SK-N-SH treated with all-trans-retinoic acid at 6 μM for 48 hours (cell line): ENCODE measurements at regions not wholly inside any gene's neighbourhood (a gene's known extent, or its start where the extent isn't known, plus 50 kb on each side); places are given as distances from the start of the nearest gene placed in this dataset.

Experiments
- RARB ChIP-seq: fragments of 250-450 bp; sonication (Bioruptor Pico); IDR thresholded peaks from 2 replicates; pipeline ENCODE4 v1.8.0; 2021; ENCODE audit warnings: mild to moderate bottlenecking, moderate library complexity
- TF ChIP-seq, protein P1 (sequence below): fragments of 250-450 bp; sonication (Bioruptor Pico); IDR thresholded peaks from 2 replicates; pipeline ENCODE4 v1.8.0; 2021; ENCODE audit warnings: low read depth, mild to moderate bottlenecking, moderate library complexity, borderline replicate concordance
- TF ChIP-seq, protein P2 (sequence below): fragments of 250-450 bp; sonication (Bioruptor Pico); IDR thresholded peaks from 2 replicates; pipeline ENCODE4 v1.5.0; 2020; ENCODE audit warnings: mild to moderate bottlenecking, moderate library complexity
- TF ChIP-seq, protein P3 (sequence below): fragments of 250-450 bp; sonication (Bioruptor Pico); IDR thresholded peaks from 2 replicates; pipeline ENCODE4 v1.8.0; 2020; ENCODE audit warnings: mild to moderate bottlenecking, moderate library complexity, borderline replicate concordance

DNA sequence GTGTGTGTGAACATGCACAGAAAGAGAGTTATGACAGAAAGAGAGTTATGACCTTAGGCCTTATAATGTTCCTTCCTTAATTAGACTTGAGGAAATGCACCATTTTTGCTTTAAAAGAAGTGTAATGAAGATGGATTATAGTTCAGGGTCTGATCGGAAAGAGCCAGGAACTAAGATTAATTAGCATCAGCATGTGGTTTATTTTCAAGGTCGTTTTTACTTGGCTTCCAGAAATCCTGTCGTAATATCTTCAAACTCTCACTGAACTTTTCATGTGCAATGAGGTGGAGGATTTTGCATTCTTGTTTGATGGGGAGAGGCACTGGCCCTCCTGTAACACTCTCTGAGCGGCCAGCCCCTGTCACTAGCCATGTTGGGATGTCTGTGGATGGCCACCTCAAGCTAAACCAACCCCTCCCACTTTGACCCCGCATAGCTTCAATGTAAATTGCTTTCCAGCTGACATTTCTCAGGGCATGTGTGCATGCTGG, 116.8 kb downstream of the CDC5L start:
- TF ChIP-seq, protein P1, sequence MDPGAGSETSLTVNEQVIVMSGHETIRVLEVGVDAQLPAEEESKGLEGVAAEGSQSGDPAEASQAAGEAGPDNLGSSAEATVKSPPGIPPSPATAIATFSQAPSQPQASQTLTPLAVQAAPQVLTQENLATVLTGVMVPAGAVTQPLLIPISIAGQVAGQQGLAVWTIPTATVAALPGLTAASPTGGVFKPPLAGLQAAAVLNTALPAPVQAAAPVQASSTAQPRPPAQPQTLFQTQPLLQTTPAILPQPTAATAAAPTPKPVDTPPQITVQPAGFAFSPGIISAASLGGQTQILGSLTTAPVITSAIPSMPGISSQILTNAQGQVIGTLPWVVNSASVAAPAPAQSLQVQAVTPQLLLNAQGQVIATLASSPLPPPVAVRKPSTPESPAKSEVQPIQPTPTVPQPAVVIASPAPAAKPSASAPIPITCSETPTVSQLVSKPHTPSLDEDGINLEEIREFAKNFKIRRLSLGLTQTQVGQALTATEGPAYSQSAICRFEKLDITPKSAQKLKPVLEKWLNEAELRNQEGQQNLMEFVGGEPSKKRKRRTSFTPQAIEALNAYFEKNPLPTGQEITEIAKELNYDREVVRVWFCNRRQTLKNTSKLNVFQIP: no peak
- no peak for TF ChIP-seq RARB (CRISPR knock-in tag)
- TF ChIP-seq, protein P2, sequence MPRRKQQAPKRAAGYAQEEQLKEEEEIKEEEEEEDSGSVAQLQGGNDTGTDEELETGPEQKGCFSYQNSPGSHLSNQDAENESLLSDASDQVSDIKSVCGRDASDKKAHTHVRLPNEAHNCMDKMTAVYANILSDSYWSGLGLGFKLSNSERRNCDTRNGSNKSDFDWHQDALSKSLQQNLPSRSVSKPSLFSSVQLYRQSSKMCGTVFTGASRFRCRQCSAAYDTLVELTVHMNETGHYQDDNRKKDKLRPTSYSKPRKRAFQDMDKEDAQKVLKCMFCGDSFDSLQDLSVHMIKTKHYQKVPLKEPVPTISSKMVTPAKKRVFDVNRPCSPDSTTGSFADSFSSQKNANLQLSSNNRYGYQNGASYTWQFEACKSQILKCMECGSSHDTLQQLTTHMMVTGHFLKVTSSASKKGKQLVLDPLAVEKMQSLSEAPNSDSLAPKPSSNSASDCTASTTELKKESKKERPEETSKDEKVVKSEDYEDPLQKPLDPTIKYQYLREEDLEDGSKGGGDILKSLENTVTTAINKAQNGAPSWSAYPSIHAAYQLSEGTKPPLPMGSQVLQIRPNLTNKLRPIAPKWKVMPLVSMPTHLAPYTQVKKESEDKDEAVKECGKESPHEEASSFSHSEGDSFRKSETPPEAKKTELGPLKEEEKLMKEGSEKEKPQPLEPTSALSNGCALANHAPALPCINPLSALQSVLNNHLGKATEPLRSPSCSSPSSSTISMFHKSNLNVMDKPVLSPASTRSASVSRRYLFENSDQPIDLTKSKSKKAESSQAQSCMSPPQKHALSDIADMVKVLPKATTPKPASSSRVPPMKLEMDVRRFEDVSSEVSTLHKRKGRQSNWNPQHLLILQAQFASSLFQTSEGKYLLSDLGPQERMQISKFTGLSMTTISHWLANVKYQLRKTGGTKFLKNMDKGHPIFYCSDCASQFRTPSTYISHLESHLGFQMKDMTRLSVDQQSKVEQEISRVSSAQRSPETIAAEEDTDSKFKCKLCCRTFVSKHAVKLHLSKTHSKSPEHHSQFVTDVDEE (CRISPR knock-in tag): no peak
- TF ChIP-seq, protein P3, sequence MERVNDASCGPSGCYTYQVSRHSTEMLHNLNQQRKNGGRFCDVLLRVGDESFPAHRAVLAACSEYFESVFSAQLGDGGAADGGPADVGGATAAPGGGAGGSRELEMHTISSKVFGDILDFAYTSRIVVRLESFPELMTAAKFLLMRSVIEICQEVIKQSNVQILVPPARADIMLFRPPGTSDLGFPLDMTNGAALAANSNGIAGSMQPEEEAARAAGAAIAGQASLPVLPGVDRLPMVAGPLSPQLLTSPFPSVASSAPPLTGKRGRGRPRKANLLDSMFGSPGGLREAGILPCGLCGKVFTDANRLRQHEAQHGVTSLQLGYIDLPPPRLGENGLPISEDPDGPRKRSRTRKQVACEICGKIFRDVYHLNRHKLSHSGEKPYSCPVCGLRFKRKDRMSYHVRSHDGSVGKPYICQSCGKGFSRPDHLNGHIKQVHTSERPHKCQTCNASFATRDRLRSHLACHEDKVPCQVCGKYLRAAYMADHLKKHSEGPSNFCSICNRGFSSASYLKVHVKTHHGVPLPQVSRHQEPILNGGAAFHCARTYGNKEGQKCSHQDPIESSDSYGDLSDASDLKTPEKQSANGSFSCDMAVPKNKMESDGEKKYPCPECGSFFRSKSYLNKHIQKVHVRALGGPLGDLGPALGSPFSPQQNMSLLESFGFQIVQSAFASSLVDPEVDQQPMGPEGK (CRISPR knock-in tag): no peak
